ENCODE measurements at regions not wholly inside any gene's neighbourhood (a gene's known extent, or its start where the extent isn't known, plus 50 kb on each side); places are given as distances from the start of the nearest gene placed in this dataset.

GRCh38 chr3:150220041-150220440, 188.1 kb upstream of the TSC22D2 start:
- Histone ChIP-seq H3K27ac (ENCODE audit: insufficient read length, low read depth, low read length) (no peak overlapping the region), H2AK5ac (ENCODE audit: insufficient read length, low read length) (no peak overlapping the region)
- peaks cover 32% of the 10 kb centered on the region for H3K27me3 Mint-ChIP-seq (ENCODE audit: low read depth)

More at GRCh38 chr3:150220041-150220440, 188.1 kb upstream of the TSC22D2 start:
- H4K8ac ChIP-seq (replicated peaks; ENCODE audit: insufficient read length, low read depth, low read length): no peak overlapping the region
- WGBS (ENCODE audit: extremely low coverage, insufficient read length, low lambda C conversion rate): no CpG with 5 or more reads among the region's 3 CpGs
- H2BK120ac ChIP-seq (ENCODE audit: low read depth, low read length, poor library complexity, severe bottlenecking): no peak overlapping the region
- no peak overlapping the region for H3K14ac ChIP-seq (ENCODE audit: insufficient read depth, low read length)
- no peak overlapping the region for H2BK20ac ChIP-seq (ENCODE audit: low read depth, low read length, poor library complexity, severe bottlenecking)
- Mint-ChIP-seq H3K4me3 (no peak overlapping the region), H3K9me3 (peaks cover 10 to 11% of the 10 kb centered on the region in 2 experiments), H3K4me1 (peaks cover 35 to 36% of the 10 kb centered on the region in 2 experiments), H3K27ac (no peak overlapping the region), H3K36me3 (ENCODE audit: insufficient read depth in 1 of 3, low read depth in 3 of 3) (peaks cover 0 to 8% (median 4%) of the 10 kb centered on the region in 3 experiments; a peak in 3 of 7 replicates)
- no peak overlapping the region for H3K18ac ChIP-seq (ENCODE audit: insufficient read length, low read depth, low read length)
- H3K23ac ChIP-seq (ENCODE audit: insufficient read length, low read depth, low read length): no peak overlapping the region
- H2BK15ac ChIP-seq (ENCODE audit: low read depth, low read length): no peak overlapping the region
- H2AFZ ChIP-seq (ENCODE audit: low read length): no peak overlapping the region
- H3K23me2 ChIP-seq (ENCODE audit: insufficient read length, low read depth, low read length, poor library complexity, severe bottlenecking): peaks cover 7% of the 10 kb centered on the region
- H3K9me3 ChIP-seq (ENCODE audit: control insufficient read depth, low read depth, low read length): no peaks in the 10 kb centered on the region
- no peaks in the 10 kb centered on the region for H4K20me1 ChIP-seq (ENCODE audit: control insufficient read depth, insufficient read depth, insufficient read length)
- H3K4me2 ChIP-seq (ENCODE audit: insufficient read depth, insufficient read length, low read length): no peak overlapping the region
- H3T11ph ChIP-seq (ENCODE audit: low read length): no peak overlapping the region
- no peak for DNase-seq
- no peak for TF ChIP-seq CTCF (conservative IDR thresholded peaks at IDR 0.05)
- no peak overlapping the region for H2BK5ac ChIP-seq (ENCODE audit: insufficient read length, low read length)
- H3K56ac ChIP-seq (ENCODE audit: insufficient read length, low read depth, low read length): no peak overlapping the region
- peaks cover 2% of the 10 kb centered on the region; the same call in 1 of the 2 replicates for H3K27me3 ChIP-seq (ENCODE audit: insufficient read depth, low read length)
- no peaks in the 10 kb centered on the region for H3K79me1 ChIP-seq (ENCODE audit: insufficient read depth, low read depth, low read length, poor library complexity, severe bottlenecking)
- H3K4ac ChIP-seq (ENCODE audit: low read depth, low read length): no peak overlapping the region
- peaks cover 6% of the 10 kb centered on the region; the same call in 1 of the 2 replicates for H3K4me1 ChIP-seq (ENCODE audit: insufficient read depth, low read length)
- no peak overlapping the region for H4K91ac ChIP-seq (ENCODE audit: insufficient read length, low read depth, low read length)
- no peak overlapping the region for H2BK12ac ChIP-seq (ENCODE audit: insufficient read length, low read depth, low read length)
- H3K9ac ChIP-seq (ENCODE audit: extremely low read depth, insufficient read length, low read length): no peak overlapping the region
- H4K5ac ChIP-seq (ENCODE audit: insufficient read length, low read depth, low read length): no peak overlapping the region
- H3K79me2 ChIP-seq (ENCODE audit: insufficient read depth, low read length): no peaks in the 10 kb centered on the region
